HG02852 (cell line): ENCODE measurements at regions not wholly inside any gene's neighbourhood (a gene's known extent, or its start where the extent isn't known, plus 50 kb on each side); places are given as distances from the start of the nearest gene placed in this dataset.
"Not testable (repeated sequence)": the region's sequence is repeated elsewhere in the genome, so short reads cannot be mapped to it uniquely, and the experiment has no call there.

ENCODE experiments used
- ATAC-seq: cut with Tn5 transposase; IDR thresholded peaks from one replicate; pipeline ENCODE4 v1.9.1; 2021; ENCODE audit warnings: mild to moderate bottlenecking, moderate library complexity; ENCODE audit not compliant: unreplicated experiment

DNA sequence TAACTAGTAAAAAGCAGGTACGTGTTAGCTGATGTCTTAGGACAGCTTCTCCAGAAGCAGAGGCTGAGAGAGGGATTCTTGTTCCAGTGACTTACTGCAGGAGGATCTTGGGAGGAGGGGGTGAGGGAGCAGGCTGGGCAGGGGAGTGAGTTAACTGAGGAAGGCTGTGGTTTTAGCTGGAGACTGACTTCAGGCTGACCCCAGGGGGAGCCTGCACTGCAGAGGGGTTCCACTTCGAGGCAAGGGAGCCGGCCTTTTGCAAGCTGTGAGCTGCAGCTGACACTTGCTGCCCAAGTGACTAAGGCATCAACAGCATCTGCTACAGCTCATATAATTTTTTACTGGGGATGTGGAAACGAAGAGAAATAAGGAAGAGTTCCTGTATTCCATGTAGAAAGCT is 50.4 kb upstream of the SOD1 start:
- ATAC-seq, result no peak

DNA sequence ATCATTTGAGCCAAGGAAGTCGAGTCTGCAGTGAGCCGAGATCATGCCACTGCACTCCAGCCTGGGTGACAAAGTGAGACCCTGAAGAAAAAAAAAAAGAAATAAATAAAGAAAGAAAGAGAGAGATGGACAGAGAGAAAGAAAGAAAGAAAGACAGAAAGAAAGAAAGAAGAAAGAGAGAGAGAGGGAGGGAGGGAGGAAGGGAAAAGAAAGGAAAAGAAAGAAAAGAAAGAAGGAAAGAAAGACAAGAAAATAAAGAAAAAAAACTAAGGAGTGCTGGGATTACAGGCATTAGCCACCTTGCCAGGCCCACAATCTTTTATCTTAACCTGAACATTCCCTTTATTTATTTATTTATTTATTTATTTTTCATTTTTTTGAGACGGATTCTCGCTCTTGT is 51.7 kb upstream of the SOD1 start:
- no peak for ATAC-seq

DNA sequence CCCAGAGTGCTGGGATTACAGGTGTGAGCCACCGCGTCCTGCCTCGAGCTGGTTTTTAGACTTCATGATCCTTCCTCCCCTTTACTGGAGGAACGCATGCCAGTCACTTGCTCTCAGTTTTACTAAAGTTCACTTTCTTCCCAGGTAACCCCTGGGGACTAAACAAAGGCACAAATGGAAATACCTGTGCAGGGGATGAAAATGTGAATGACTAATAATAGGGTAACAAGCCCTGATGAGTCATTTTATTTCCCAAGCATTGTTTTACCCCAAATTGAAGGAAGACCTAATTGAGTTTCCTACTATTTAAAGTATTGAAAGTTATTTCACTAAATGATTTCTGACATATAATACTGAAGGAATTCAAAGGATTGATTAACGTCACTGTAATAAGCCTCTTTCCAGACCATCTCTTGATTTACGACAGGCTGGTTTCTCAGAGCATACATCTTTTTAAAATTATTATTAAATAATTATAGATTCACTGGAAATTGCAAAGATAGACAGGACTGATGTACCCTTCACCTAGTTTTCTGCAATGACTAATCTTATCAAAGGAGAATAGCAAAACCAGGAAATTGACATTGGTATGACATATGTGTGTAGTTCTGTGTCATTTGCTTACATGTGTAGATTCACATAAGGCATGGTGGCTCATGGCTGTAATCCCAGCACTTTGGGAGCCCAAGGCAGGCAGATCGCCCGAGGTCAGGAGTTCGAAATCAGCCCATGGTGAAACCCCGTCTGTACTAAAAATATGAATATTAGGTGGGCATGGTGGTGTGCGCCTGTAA is 53.2 kb upstream of the SOD1 start:
- ATAC-seq, result no peak

- peak; percentile 56 for ATAC-seq
Measured at GRCh38 chr21:31604591-31605190, 54.8 kb upstream of the SOD1 start.

DNA sequence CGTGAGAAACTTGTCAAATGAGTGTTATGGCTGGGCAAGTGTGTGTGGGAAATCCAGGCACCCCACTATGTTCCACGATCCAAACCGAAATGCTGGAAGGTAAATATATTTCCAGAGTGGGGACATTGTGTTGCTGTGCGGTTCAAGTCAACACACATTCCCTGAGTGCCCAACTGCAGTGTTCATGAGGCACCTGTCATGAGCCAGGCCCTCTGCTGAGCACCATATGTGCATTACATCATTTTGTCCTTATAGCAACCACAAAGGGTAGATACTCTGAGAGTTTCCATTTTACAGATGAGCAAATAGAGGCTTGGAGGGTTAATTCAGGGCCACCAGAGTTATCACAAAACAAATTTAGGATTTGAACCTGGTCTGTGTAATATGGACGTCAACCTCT is 59.9 kb upstream of the SOD1 start:
- ATAC-seq, result no peak

DNA sequence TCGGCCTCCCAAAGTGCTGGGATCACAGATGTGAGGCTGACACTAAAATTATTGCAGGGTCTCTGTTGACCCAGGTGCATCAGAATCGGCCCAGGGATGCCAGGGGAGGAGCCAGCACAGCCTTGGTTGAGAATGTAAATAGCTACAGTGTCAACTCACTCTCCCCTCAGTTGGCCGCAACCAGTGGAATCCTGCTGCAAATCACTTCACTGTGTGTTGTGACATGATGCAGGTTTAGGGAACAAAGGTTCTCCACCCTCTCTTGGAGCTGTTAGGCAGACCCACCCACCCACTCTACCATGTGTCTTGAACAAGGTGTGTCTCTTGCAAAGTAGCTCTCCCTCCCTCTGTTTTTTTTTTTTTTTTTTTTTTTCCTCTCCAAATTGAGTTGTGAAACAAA is 60.5 kb upstream of the SOD1 start:
- no peak for ATAC-seq

DNA sequence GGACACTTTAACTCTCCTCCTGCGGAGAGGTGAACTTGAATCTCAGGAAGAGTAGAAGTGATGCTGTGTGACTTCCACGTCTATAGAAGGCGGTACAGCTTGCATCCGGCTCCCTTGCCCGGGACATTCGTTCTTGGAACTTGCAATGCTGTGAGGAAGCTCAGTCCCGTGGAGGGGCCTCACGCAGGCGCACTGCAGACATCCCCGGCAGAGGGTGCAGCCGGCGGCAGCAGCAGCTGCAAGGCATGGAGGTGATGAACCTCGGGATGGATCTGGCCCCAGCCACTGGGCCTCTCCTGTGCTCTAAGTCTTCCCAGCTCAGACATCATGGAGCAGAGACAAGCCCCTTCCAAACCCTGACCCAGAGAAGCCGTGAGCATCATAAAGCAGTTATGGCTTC is 61.8 kb upstream of the SOD1 start:
- no peak for ATAC-seq

DNA sequence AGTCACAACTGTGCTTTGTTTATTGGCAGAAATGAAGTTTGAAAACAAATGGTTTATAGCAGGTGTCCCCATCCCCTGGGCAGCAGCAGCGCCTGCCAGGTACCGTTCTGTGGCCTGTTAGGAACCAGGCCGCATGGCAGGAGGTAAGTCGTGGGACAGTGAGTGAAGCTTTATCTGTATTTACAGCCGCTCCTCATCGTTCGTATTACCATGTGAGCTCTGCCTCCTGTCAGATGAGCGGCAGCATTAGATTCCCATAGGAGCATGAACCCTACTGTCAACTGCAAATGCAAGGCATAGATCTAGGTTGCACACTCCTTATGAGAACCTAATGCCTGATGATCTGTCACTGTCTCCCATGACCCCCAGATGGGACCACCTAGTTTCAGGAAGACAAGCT is 63.4 kb upstream of the SOD1 start:
- ATAC-seq, result no peak

- ATAC-seq, result no peak
Measured at GRCh38 chr21:31594726-31595125, 64.8 kb upstream of the SOD1 start.

- ATAC-seq, result no peak
Measured at GRCh38 chr21:31594279-31594678, 65.2 kb upstream of the SOD1 start.

DNA sequence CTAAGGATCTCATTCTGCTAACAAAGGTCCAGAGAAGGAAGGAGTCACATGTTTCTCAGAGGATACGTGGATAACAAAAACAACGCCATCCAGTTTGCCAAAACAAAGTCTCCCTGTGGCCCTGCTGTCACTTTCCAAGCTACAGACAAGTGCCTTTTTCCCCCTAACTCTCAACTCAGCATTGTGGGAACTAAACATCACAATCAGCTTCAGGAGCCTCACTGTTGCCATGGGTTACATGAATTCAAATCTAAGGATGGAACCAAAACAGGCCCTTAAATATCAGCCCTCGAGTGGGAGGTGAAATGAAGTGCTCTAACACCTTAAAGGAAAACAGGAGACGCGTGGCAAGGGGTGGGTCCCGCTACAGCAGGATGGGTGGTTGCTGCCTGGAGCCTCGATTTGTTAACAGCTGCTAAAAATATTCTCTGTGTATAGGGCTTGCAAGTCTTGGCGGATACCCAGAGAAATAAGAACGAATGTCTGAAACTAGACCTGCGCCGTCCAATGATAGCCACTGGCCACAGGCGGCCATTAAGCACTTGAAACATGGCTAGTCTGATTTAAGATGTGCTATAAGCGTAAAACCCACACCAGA is 66.4 kb upstream of the SOD1 start:
- no peak for ATAC-seq

- ATAC-seq, result no peak
Measured at GRCh38 chr21:31592516-31592915, 67.0 kb upstream of the SOD1 start.

- ATAC-seq, result no peak
Measured at GRCh38 chr21:31589820-31590219, 69.7 kb upstream of the SOD1 start.

DNA sequence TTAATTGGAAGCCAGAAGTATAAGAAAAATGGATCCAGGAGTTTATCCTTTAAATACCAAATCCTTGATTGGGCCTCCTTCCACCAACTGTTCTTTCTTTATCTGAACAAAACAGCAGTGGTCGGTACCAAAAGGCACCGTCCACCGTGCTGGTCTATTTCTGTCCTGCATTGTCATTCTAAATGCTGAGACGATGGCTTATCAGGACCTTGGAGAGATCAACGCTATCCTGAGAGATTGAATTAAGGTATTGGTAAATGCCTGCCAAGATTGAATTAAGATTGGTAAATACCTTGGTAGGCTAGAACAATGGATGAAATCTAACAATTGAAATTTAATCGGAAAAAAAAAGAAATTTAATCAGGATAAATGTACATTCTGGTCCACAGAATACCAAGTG is 73.4 kb upstream of the SOD1 start:
- no peak for ATAC-seq

DNA sequence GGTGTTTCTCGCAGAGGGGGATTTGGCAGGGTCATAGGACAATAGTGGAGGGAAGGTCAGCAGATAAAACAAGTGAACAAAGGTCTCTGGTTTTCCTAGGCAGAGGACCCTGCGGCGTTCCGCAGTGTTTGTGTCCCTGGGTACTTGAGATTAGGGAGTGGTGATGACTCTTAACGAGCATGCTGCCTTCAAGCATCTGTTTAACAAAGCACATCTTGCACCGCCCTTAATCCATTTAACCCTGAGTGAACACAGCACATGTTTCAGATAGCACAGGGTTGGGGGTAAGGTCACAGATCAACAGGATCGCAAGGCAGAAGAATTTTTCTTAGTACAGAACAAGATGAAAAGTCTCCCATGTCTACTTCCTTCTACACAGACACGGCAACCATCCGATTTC is 75.6 kb upstream of the SOD1 start:
- not testable (repeated sequence) for ATAC-seq

DNA sequence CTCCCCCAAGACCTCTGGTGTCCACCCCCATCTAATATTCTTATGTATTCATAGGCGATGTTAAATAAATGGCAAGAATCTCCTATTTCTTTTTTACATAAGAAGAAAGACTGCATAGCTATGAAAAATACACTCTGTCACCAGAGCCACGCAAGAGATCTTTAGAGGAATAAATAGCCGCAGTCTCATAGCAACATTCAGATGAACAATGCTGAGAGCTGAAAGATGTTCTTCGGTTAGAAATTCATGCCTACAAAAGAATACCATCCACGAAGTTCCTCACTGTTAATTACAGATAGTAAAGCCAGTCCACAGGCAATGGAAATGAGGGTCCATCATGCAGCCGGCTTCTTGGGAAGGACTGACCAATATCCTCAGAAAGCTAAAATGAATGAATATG is 76.0 kb upstream of the SOD1 start:
- ATAC-seq, result no peak

DNA sequence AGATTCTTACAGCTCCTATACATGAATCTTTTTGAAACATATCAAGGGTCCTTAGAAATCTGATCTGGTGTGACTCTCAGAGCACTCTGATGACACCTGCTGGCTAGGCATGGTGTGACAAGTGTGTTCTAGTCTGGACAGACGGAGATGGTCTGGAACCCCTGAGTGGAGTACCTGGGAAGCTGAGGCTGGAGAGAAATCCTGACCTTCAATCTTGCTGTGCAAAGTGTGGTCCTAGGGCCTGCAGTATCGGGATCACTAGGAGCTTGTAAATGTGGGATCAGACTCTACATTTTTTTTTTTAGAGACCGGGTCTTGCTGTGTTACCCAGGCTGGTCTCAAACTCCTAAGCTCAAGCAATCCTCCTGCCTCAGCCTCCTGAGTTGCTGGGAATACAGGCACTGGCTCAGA is 78.6 kb upstream of the SOD1 start:
- ATAC-seq, result peak; percentile 52

GRCh38 chr21:31577271-31577670 is 82.2 kb upstream of the SOD1 start:
- no peak for ATAC-seq

- no peak for ATAC-seq
Measured at GRCh38 chr21:31576428-31576827, 83.1 kb upstream of the SOD1 start.

DNA sequence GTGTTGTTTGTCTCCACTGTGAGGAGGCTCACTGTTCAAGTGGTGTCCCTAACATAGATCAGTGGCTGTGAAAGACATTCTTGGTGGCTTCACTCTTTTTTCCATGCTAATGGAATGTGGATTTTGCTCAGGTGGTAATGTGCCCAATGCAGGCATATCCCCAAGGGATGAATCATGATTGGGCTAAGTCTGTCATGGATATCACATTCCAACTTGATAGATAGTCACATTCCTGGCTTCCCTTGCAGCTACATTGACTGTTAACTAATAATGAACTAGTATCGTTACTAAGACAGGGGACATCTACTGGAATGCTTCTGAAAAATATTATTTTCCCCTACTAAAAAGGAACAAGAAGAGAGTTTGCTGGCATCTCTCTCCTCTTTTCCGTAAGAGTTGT is 86.3 kb upstream of the SOD1 start:
- ATAC-seq, result no peak

- no peak for ATAC-seq
Measured at GRCh38 chr21:31571879-31572278, 87.6 kb upstream of the SOD1 start.

- no peak for ATAC-seq
Measured at GRCh38 chr21:31570824-31571566, 88.5 kb upstream of the SOD1 start.
